DND-41 (cell line): ENCODE measurements at regions not wholly inside any gene's neighbourhood (a gene's known extent, or its start where the extent isn't known, plus 50 kb on each side); places are given as distances from the start of the nearest gene placed in this dataset.

Experiments used
- CTCF ChIP-seq: IDR thresholded peaks from 2 replicates; pipeline ENCODE4 v1.5.1; 2012; ENCODE audit warnings: borderline replicate concordance, low read length, moderate library complexity, mild to moderate bottlenecking; ENCODE audit not compliant: poor library complexity, severe bottlenecking; ENCODE audit errors: extremely low read depth
- EZH2 ChIP-seq: IDR thresholded peaks from 3 replicates; pipeline ENCODE4 v1.6.1; 2012; ENCODE audit warnings: borderline replicate concordance, low read depth, mild to moderate bottlenecking, moderate library complexity, low read length, inconsistent platforms; ENCODE audit not compliant: severe bottlenecking

- no peak for TF ChIP-seq CTCF
- TF ChIP-seq EZH2, result no peak
Observed at GRCh38 chr13:68938639-68939038, 1169.0 kb upstream of the ATXN8OS start.
